ENCODE measurements at regions not wholly inside any gene's neighbourhood (a gene's known extent, or its start where the extent isn't known, plus 50 kb on each side); places are given as distances from the start of the nearest gene placed in this dataset.

GRCh38 chr2:138107288-138107687 lies 143.0 kb downstream of the HNMT start:
- Histone ChIP-seq H3K4me3 (ENCODE audit: low read depth, low read length) (no peak overlapping the region), H3K27me3 (ENCODE audit: control insufficient read depth, insufficient read depth, low read length) (no peaks in the 10 kb centered on the region), H3K36me3 (ENCODE audit: control insufficient read depth, insufficient read depth, low read length) (no peaks in the 10 kb centered on the region)
- no peak for DNase-seq (ENCODE audit: low read depth)
- TF ChIP-seq CTCF (IDR thresholded peaks at IDR 0.05; ENCODE audit: insufficient read depth, low read length, poor library complexity, severe bottlenecking), result no peak

GRCh38 chr2:138110453-138111083 lies 146.3 kb downstream of the HNMT start:
- DNase-seq (ENCODE audit: low read depth), result no peak
- TF ChIP-seq CTCF (IDR thresholded peaks at IDR 0.05; ENCODE audit: insufficient read depth, low read length, poor library complexity, severe bottlenecking), result no peak
- H3K36me3 ChIP-seq (ENCODE audit: control insufficient read depth, insufficient read depth, low read length), result no peaks in the 10 kb centered on the region
- H3K27me3 ChIP-seq (ENCODE audit: control insufficient read depth, insufficient read depth, low read length), result no peaks in the 10 kb centered on the region
- no peak overlapping the region for H3K4me3 ChIP-seq (ENCODE audit: low read depth, low read length)

- no peak for TF ChIP-seq CTCF (IDR thresholded peaks at IDR 0.05; ENCODE audit: insufficient read depth, low read length, poor library complexity, severe bottlenecking)
- H3K36me3 ChIP-seq (ENCODE audit: control insufficient read depth, insufficient read depth, low read length), result no peaks in the 10 kb centered on the region
- H3K4me3 ChIP-seq (ENCODE audit: low read depth, low read length), result no peak overlapping the region
- no peak for DNase-seq (ENCODE audit: low read depth)
- H3K27me3 ChIP-seq (ENCODE audit: control insufficient read depth, insufficient read depth, low read length), result no peaks in the 10 kb centered on the region
Observed at GRCh38 chr2:138112536-138112935, 148.3 kb downstream of the HNMT start.

DNA sequence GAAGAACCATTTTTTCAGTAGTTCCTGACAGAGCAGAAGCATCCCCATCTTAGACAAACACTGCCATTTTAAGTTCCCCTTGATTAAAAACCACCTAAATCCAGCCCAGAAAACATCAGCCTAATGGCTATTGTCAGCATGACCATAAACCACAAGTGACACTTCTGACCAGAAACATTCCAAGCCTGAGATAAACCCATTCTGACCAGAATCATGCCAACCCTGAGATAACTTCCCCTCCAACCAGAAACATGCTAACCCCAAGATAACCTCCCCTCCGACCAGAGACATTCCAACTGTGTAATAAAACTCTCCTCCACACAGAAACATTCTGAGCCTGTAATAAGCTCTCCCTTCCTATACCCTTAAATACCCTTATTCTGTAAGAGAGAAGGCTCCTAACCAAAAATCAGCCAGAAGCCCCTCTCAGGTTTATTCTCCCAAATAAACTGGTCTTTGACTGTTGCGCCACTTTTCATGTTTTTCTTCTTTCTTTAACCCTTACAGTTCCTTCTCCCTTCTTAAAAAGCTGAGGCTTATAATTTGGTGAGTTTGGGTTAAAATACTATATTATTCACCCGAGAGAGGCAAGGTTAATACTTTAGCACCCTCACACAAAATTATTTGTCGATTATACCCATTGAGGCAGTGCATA lies 149.7 kb downstream of the HNMT start:
- Histone ChIP-seq H3K27me3 (ENCODE audit: control insufficient read depth, insufficient read depth, low read length) (no peaks in the 10 kb centered on the region), H3K36me3 (ENCODE audit: control insufficient read depth, insufficient read depth, low read length) (no peaks in the 10 kb centered on the region), H3K4me3 (ENCODE audit: low read depth, low read length) (no peak overlapping the region)
- TF ChIP-seq CTCF (IDR thresholded peaks at IDR 0.05; ENCODE audit: insufficient read depth, low read length, poor library complexity, severe bottlenecking), result no peak
- no peak for DNase-seq (ENCODE audit: low read depth)

DNA sequence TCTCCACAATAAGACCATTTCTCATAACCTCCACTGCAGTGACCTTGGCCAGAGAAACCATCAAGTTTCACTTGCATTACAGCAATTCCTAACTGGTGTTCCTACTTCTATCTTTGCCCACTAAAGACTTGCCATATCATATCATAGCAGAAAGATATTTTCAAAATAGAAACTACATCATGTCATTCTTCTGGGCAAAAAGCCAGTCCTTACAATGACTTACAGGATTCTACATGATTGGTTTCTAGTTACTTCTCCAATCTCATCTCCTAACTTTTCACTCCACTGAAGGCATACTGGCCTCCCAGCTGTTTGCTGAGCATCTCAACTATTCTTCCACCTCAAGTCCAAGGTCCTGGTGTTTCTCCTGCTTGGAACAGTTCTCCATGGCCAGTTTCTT lies 151.4 kb downstream of the HNMT start:
- no peaks in the 10 kb centered on the region for H3K36me3 ChIP-seq (ENCODE audit: control insufficient read depth, insufficient read depth, low read length)
- TF ChIP-seq CTCF (IDR thresholded peaks at IDR 0.05; ENCODE audit: insufficient read depth, low read length, poor library complexity, severe bottlenecking), result no peak
- DNase-seq (ENCODE audit: low read depth), result no peak
- no peak overlapping the region for H3K4me3 ChIP-seq (ENCODE audit: low read depth, low read length)
- no peaks in the 10 kb centered on the region for H3K27me3 ChIP-seq (ENCODE audit: control insufficient read depth, insufficient read depth, low read length)

GRCh38 chr2:138116456-138116855 lies 152.2 kb downstream of the HNMT start:
- TF ChIP-seq CTCF (IDR thresholded peaks at IDR 0.05; ENCODE audit: insufficient read depth, low read length, poor library complexity, severe bottlenecking), result no peak
- Histone ChIP-seq H3K27me3 (ENCODE audit: control insufficient read depth, insufficient read depth, low read length) (no peaks in the 10 kb centered on the region), H3K4me3 (ENCODE audit: low read depth, low read length) (no peak overlapping the region), H3K36me3 (ENCODE audit: control insufficient read depth, insufficient read depth, low read length) (no peaks in the 10 kb centered on the region)
- no peak for DNase-seq (ENCODE audit: low read depth)
